NCI-H1694 (cell line): ENCODE measurements at regions not wholly inside any gene's neighbourhood (a gene's known extent, or its start where the extent isn't known, plus 50 kb on each side); places are given as distances from the start of the nearest gene placed in this dataset.
"Not testable (repeated sequence)": the region's sequence is repeated elsewhere in the genome, so short reads cannot be mapped to it uniquely, and the experiment has no call there.

Experiments used
- DNase-seq: peaks from one replicate; lab custom pipeline; 2025; lab: John Stamatoyannopoulos, UW

GRCh38 chr7:131797841-131798240 is 241.4 kb upstream of the PODXL start:
- no peak for DNase-seq

DNA sequence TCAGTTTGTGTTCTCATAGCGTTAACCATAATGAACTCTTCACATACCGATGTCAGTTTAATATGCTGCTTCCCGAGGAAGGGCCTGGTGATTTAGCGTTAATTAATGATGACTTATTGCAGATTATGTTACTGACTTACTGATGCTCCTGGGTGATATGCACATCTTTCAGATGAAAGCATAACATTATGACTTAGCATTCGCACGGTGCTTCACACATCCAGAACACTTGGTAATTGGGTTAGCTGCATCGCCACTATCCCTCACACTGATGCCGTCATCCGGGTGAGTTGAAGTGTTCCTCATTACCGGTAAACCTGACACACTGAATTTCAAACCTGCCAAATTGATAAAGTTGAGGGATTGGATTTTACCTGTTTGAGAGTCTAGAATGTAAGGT is 239.0 kb upstream of the PODXL start:
- no peak for DNase-seq

DNA sequence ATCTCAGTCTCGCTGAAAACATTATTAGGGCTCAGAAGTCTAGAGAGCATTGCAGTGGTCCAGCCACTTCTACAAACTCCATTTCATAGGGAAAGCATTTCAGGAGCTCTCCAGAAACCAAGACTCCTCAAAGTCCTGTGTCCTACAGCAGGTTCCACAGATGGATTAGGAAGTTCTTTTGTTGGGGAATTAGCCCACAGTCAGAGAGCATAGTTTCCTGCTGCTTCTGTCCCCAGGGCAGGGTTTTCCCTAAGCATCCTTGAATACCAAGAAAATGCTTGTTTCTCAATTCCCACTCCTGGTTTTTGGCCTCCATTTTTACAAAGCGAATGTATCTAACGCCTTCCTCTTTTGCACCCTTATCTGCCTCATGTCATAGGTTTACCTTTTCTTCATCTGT is 235.9 kb upstream of the PODXL start:
- DNase-seq: no peak

DNA sequence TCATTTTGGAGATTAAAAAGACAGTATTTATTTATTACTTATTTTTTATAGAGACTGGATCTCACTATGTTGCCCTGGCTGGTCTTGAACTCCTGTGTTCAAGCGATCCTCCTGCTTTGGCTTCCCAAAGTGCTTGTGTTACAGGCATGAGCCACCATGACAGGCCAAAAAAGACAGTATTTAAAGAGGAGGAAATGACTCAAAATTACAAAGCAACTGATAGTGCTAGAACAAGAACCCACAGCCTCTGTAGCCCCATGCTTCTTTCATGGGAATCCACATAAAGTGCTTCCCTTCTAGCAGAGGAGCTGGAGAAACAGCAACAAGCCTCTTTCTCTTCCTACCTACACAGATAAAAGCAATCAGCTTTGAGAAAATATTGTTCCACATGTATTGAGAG is 230.7 kb upstream of the PODXL start:
- DNase-seq: no peak

DNA sequence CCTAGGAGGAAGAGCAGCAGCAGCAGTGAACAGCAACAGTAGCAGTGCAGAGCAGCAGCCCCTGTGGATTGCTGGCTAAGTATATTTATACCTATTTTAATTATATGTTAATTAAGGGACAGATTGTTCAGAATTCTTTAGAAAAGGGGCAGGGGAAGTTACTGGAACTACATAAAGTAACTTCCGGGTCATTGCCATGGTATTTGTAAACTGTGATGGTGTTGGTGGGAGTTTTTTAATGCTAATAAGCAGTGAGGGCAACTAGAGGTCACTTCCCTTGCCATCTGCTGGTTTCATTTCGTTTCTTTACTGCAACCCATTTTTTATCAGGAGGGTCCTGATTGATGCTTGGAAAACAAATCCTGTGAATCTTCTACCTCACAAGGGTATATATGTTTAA is 229.8 kb upstream of the PODXL start:
- DNase-seq: peak; percentile 41

GRCh38 chr7:131778601-131779000 is 222.2 kb upstream of the PODXL start:
- DNase-seq: no peak

GRCh38 chr7:131774419-131775220 is 218.2 kb upstream of the PODXL start:
- no peak for DNase-seq

DNA sequence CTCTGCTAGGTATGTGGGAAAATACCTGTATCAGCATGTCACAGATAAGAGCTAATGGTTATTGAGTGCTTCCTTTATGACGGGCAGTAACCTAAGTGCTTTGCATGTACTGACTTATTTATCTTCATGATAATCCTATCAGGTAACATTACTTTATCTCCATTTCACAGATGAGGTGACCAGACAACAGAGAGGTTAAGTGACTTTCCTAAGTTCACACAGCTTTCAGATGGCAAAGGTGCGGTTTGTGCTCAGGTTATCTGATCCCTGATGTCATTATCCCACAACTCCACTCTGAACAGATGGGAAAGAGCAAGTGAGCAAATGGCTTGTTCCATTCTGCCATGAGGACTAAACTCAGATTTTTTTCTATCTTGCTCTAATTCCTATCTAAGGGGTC is 217.0 kb upstream of the PODXL start:
- DNase-seq: no peak

DNA sequence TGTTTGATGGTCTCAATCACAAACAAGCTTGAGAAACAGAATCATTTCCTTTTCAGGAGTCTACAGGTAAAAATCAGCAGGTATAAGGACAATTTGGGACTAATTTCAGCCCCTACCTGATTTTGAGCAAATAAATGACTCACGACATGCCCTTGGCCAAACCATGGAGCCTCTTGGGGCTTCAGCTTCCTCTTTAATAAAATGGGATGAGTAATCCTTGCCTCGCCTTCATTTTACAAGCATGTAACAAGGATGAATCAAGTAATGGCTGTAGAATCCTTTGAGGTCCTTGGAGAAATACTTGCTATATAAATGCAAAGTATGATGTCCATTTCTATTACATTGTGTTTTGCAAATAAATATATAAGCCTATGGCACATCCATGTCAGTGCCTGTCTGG is 212.8 kb upstream of the PODXL start:
- DNase-seq: no peak

DNA sequence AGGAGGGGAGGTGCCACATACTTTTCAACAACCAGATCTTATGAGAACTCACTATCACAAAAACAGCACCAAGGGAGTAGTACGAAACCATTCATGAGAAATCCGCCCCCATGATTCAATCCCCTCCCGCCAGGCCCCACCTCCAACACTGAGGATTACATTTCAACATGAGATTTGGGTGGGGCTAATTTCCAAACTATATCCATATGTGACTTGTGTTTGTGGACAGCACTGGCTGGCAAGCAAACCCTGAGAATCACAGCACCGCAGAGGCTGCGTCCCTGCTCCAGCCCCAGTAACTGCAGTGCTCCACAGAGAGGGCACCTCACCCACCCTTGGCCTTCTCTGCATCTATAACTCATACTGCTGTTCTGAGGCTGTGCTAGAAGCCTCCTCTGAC is 211.2 kb upstream of the PODXL start:
- DNase-seq: no peak

DNA sequence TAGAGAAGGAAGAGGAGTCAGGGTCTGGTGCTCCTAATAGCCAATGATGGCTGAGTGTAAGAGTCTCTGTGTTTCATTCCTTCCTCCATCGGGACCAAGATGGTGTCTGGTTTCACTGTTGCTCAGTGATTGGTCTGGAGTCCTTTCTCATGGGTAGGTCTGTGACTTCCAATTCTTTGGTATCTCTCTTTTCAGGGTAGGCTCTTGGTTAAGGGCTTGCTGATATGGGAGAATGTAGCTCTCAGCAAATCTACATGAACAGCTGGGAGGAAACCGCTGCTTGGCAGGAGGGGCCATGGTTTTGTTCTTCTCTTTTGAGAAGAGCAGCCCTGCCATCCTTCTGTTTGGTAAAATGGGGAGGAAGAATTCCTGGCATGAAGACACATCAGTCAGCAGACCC is 209.1 kb upstream of the PODXL start:
- no peak for DNase-seq

DNA sequence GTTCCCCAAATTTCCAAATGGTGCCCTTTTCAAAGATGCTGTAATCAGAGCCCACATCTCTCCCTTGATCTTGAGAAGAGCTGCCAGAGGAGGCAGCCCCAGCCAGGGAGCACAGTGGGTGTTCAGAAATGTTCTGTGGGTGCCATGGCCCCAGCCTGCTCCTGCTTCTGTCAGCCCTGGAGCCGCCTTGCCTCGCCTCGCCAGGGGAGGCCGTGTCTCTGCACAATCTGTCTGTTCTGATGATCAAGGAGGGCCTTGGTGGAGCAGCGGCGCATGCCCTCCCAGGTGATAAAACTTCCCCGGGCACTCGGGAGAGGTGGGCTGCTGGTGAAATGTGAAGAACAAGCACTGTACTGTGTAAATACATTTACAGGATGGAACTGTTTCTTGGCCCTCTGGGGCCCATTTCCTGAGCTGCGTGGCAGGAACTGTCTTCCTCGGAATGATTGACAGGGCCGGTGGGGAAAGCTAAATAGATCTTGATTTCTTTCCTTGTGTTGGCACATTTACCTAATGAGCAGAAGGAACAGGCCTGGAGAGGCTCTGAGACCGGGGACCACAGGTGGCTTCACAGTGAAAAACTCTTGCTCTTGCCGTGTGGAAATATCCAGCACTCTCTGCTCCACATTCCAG is 207.8 kb upstream of the PODXL start:
- no peak for DNase-seq

- DNase-seq: no peak
Observed at GRCh38 chr7:131762753-131763152, 206.3 kb upstream of the PODXL start.

- DNase-seq: not testable (repeated sequence)
Observed at GRCh38 chr7:131755801-131756200, 199.4 kb upstream of the PODXL start.

GRCh38 chr7:131753620-131754222 is 197.3 kb upstream of the PODXL start:
- peak; percentile 64 for DNase-seq

GRCh38 chr7:131747658-131748232 is 191.3 kb upstream of the PODXL start:
- no peak for DNase-seq

DNA sequence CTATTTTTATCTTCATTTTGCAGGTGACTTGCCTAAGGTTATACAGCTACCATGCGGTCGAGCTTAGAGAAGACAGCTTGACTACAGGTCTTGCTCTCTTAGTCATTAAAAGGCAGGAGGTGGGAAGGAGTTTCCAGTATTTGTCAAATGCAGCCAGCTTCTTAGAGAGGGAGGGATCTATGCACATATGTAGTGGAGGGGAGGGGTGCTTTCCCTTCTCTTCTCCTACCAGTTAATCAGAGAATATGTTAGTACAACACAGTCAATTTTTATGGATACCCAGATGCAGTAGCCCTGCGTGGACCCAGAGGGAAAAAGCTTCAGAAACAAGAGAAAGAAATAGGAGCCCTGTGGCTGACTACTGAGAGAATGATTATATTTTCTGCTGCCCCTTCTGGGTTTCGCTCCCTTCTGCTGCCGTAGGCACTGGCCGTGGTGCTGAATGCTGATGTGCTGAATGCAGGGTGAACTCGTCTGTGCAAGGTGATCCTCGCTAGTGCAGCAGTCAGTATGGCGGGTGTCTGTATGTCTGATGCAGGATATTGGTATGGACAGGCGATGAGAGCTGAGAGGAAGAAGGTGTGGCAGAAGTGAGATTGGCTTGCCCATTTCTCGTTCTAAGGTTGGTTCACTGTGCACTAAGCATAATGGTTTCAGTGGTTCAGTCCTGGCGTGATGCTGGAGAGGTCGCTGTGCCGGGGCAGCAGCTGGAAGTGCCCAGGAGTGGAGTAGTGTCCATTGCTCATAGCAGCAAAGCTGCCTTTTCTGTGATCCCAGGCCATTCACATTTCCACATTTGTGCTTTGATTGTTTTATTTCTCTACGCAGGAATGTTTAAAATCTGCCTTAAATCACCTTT is 189.2 kb upstream of the PODXL start:
- no peak for DNase-seq

DNA sequence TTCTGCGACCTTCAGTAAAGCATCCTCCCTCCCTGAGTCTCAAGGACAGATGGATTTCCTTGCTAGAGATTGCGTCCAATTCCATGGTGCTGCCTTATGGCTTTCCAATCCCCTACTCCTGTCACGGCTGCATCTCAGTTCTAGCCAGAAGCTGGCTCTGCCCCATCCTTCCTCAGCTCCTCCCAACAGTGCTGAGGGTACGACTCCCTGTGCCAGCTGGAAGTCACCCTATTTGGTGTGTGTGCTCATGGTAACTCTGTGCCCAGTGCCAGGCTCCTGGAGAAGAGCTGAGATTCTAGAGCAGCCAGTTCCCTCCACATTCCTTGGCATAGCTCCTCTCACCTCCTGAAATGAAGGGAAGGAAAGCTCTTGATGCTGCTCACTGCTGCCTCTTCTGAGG is 185.0 kb upstream of the PODXL start:
- DNase-seq: no peak

GRCh38 chr7:131737746-131738465 is 181.5 kb upstream of the PODXL start:
- DNase-seq: no peak

DNA sequence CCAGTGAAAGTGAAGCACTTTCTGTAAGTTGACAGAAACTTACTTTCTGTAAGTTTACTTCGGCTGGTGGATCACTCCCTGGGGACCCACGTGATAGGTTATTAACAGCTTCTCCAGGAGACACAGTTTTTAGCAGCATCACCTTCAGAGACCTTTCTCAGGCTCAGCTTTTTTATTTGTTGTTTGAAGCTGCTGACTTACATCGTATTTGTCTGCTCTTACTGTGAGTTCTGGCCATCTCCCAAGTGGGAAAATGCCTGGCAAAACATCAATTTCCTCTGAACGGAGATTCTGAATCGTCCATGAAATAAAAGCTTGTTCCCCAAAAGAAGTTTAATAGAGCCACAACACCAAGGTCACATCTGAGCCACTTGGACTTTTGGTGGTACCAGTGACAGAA is 178.7 kb upstream of the PODXL start:
- DNase-seq: no peak

DNA sequence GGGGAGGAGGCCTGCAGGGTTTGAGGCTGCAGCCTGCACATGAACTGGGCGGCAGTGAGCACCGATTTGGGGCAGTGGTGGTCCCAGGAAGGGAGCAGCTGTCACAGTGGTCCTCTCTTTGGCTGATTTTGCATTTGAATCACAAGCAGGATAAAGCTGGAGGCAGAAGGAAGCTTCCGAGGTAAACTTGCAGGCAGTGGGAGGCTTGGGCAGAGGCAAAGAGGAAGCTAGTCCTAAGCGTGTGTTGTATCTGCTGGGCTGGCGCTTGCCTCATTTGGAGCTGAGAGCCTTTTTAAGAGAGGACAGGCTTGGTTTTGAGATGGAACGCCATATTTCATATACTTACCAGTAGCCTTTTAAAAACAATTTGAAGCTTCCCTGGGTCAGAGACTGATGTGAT is 177.2 kb upstream of the PODXL start:
- DNase-seq: no peak
